Large intestine (tissue), 3 donors: ENCODE measurements at regions not wholly inside any gene's neighbourhood (a gene's known extent, or its start where the extent isn't known, plus 50 kb on each side); places are given as distances from the start of the nearest gene placed in this dataset.

Source experiments
- DNase-seq, 2 donors: peaks; one replicate each; pipeline versions ENCODE4 v3.0.0 to v3.0.0-alpha.2; 2013
- H3K27ac ChIP-seq: one replicate; pipeline ENCODE4 v1.5.1; 2013; ENCODE audit warnings: low read length
- H3K27me3 ChIP-seq: 2 replicates; pipeline ENCODE4 v1.6.1; 2013; ENCODE audit warnings: low read length; ENCODE audit not compliant: control insufficient read depth, insufficient read depth
- H3K36me3 ChIP-seq: 2 replicates; pipeline ENCODE4 v1.6.1; 2013; ENCODE audit warnings: low read length; ENCODE audit not compliant: control insufficient read depth, insufficient read depth
- H3K4me1 ChIP-seq: one replicate; pipeline ENCODE4 v1.6.1; 2013; ENCODE audit warnings: low read length; ENCODE audit not compliant: control insufficient read depth, insufficient read depth
- H3K4me3 ChIP-seq: one replicate; pipeline ENCODE4 v1.5.1; 2013; ENCODE audit warnings: low read length
- H3K9me3 ChIP-seq: one replicate; pipeline ENCODE4 v1.6.1; 2013; ENCODE audit warnings: mild to moderate bottlenecking, low read depth, low read length, moderate library complexity; ENCODE audit not compliant: control insufficient read depth
- WGBS: methylation state at CpG from one replicate; pipeline ENCODE4 v1.1.5; 2013; ENCODE audit warnings: low lambda C conversion rate; ENCODE audit not compliant: insufficient coverage; 5-methylcytosine and 5-hydroxymethylcytosine counted together

DNA sequence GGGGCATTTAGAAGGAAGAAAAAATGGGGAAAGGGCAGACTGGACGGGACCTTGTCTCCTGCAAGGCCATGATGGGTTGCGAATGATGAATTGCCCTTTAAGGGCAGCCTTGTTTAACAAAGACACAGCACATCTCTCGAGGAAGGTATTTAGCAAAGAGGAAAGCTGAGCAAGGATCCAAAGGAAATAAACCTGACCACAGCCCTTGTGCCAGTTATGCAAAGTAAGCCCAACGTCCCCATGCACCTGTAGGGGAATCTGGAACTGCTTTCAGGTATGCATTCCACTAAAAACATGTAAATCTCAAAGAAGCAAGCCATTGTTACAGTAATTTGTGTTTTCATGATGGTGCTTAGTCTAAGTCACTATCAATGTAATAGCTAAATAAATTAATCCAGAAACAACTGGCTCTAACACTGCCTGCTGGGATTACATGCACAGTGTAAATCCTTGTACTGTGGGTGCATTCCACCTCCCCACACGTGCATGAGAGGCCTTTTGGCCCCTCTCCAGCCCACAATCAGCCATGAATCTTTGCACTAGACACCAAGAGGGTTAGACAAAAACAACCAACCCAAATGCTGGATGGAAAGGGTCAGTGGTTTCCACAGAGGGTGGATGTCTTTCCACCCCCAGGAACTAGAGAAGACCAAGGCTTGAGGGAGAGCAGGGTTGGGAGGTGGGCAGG lies 228.8 kb upstream of the KAZN start:
- peaks cover 3% of the 10 kb centered on the region for H3K9me3 ChIP-seq
- H3K36me3 ChIP-seq, result no peaks in the 10 kb centered on the region
- 67% methylated on average over 1 of the region's 5 CpGs for WGBS
- DNase-seq, result no peak
- H3K4me1 ChIP-seq, result peaks cover 2% of the 10 kb centered on the region
- no peak overlapping the region for H3K4me3 ChIP-seq
- H3K27me3 ChIP-seq, result no peaks in the 10 kb centered on the region
- no peak overlapping the region for H3K27ac ChIP-seq

DNA sequence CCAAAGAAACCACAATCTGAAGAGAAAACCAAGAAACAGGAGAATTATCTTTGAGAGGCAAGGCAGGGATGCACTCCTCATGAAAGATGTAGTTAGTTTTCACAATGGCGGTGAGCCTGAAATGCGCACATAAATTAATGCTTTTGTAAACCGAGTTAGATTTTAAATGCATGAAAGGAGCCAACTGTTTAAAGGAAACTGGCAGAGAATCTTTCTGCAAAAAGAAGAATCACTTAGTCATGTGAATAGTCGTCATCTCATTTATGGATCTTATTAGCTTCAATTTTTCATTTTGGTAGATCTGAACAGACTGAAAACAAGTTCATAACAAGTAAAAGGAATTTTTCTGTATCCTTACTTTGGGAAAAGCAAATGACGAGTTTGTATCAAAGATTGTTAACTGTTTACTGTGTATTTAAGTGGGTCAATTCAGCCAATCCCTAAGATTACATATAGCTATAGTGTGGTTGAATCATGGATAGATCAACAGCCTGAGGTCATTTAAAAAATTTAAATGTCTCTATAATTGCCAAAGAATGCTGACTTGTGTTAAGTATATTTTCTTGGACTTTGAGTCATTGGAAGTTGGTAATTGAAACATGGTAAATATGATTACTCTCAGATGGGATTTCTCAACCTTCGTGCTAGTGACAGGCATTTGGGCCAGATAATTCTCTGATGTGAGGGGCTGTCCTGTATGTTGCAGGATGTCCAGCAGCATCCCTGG lies 226.6 kb upstream of the KAZN start:
- H3K27me3 ChIP-seq, result no peaks in the 10 kb centered on the region
- no peak overlapping the region for H3K27ac ChIP-seq
- H3K36me3 ChIP-seq, result no peaks in the 10 kb centered on the region
- WGBS, result 82% methylated on average over 5 of the region's 6 CpGs
- DNase-seq, result no peak
- no peaks in the 10 kb centered on the region for H3K9me3 ChIP-seq
- H3K4me3 ChIP-seq, result no peak overlapping the region
- H3K4me1 ChIP-seq, result no peaks in the 10 kb centered on the region

- WGBS, result 89% methylated on average over 3 of the region's 5 CpGs
- no peak overlapping the region for H3K4me3 ChIP-seq
- H3K27ac ChIP-seq, result no peak overlapping the region
- H3K36me3 ChIP-seq, result no peaks in the 10 kb centered on the region
- no peak for DNase-seq
- H3K9me3 ChIP-seq, result no peaks in the 10 kb centered on the region
- no peaks in the 10 kb centered on the region for H3K4me1 ChIP-seq
- no peaks in the 10 kb centered on the region for H3K27me3 ChIP-seq
Observed at GRCh38 chr1:14372526-14372925, 226.0 kb upstream of the KAZN start.

GRCh38 chr1:14373081-14373758 lies 225.3 kb upstream of the KAZN start:
- Histone ChIP-seq H3K27ac (no peak overlapping the region), H3K4me1 (no peaks in the 10 kb centered on the region), H3K27me3 (no peaks in the 10 kb centered on the region), H3K36me3 (no peaks in the 10 kb centered on the region), H3K9me3 (no peaks in the 10 kb centered on the region), H3K4me3 (no peak overlapping the region)
- no CpG with 5 or more reads among the region's 2 CpGs for WGBS
- DNase-seq, result no peak

DNA sequence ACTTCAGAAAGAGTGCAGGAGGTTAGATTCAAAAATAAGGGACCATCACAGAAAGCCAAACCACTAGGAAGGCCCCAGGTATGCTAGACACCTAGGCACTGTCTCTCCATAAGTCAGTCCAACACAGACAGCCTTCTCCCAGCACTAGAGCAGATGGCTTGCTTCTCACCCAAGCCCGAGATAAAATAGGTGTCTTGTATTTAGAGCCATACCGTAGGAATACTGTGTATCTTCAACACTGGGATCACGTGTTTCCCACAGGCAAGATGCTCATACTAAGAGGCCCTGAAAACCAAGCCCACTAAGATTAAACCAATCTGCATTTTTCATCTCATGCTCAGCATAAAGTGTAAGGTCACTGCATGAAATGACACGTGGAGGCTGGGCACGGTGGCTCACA lies 223.3 kb upstream of the KAZN start:
- WGBS, result no CpG with 5 or more reads among the region's 5 CpGs
- no peak overlapping the region for H3K27ac ChIP-seq

DNA sequence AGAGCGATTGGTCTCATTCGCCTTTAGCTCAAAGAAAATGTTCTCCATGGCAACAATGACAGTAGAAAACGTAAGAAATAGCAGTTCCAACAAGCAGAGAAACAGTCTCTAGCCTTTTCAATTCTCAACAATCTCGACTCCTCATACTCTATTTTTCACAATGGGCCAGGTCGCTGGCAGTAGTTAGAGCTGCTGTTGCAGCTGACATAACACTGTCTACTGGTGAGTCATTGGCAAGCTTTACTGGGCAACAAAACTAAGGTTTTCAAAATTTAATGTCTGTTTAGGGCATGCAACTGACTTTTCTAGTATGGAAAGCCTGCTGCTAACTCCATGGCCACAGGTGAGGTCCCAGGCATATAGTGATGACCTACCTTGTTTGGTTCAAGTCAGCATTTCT lies 221.1 kb upstream of the KAZN start:
- no peaks in the 10 kb centered on the region for H3K36me3 ChIP-seq
- H3K9me3 ChIP-seq, result peaks cover 6% of the 10 kb centered on the region
- no peak for DNase-seq
- H3K27ac ChIP-seq, result no peak overlapping the region
- no peaks in the 10 kb centered on the region for H3K27me3 ChIP-seq
- WGBS, result 93% methylated on average over 5 of the region's 5 CpGs
- no peaks in the 10 kb centered on the region for H3K4me1 ChIP-seq
- no peak overlapping the region for H3K4me3 ChIP-seq

More for the DNA sequence above, 223.3 kb upstream of the KAZN start:
- Histone ChIP-seq H3K4me1 (no peaks in the 10 kb centered on the region), H3K4me3 (no peak overlapping the region), H3K36me3 (no peaks in the 10 kb centered on the region), H3K9me3 (no peaks in the 10 kb centered on the region), H3K27me3 (no peaks in the 10 kb centered on the region)
- DNase-seq, result no peak

- 54% methylated on average over 1 of the region's 1 CpG for WGBS
- no peak for DNase-seq
- H3K27ac ChIP-seq, result no peak overlapping the region
Observed at GRCh38 chr1:14380408-14380807, 218.1 kb upstream of the KAZN start.

GRCh38 chr1:14390816-14391215 lies 207.7 kb upstream of the KAZN start:
- Histone ChIP-seq H3K9me3 (no peaks in the 10 kb centered on the region), H3K36me3 (no peaks in the 10 kb centered on the region), H3K27me3 (no peaks in the 10 kb centered on the region), H3K27ac (no peak overlapping the region), H3K4me1 (no peaks in the 10 kb centered on the region), H3K4me3 (no peak overlapping the region)
- no peak for DNase-seq
- no CpG with 5 or more reads among the region's 1 CpG for WGBS

More at GRCh38 chr1:14380408-14380807, 218.1 kb upstream of the KAZN start:
- no peak overlapping the region for H3K4me3 ChIP-seq
- no peaks in the 10 kb centered on the region for H3K4me1 ChIP-seq
- no peaks in the 10 kb centered on the region for H3K36me3 ChIP-seq
- peaks cover 6% of the 10 kb centered on the region for H3K9me3 ChIP-seq
- H3K27me3 ChIP-seq, result no peaks in the 10 kb centered on the region

DNA sequence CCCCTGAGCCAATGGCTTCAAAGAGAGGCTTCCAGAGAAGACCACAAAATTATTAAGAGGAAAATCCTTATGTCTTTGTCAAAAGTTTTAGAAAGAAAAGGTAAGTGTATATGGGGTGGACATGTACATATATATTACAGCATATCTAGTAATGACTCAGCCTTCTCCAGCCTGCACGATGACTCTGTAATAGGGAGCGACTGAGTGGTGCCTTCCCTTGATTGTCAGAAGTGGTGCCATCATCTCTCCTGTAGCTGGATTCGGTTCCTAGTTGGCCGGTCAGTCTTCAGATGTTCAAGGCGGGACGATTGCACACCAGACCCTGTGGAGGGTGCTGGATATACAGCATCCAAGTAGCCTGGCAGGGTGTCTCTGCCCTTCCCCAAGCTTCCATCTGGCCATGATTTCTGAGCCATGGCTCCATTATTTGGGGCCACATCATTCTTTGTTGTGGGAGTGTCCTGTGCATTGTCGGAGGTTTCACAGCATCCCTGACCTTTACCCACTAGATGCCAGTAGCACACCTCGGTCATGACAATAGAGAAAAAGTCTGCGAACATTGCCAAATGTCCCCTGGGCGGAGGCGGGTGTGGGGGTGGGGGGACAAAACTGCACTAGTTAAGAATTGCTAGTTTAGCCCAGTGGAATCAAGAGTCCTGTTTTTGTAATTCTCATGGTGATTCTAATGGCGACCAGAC lies 206.2 kb upstream of the KAZN start:
- WGBS, result no CpG with 5 or more reads among the region's 12 CpGs
- Histone ChIP-seq H3K4me3 (no peak overlapping the region), H3K4me1 (no peaks in the 10 kb centered on the region), H3K27me3 (no peaks in the 10 kb centered on the region), H3K27ac (no peak overlapping the region), H3K9me3 (no peaks in the 10 kb centered on the region), H3K36me3 (no peaks in the 10 kb centered on the region)
- no peak for DNase-seq

DNA sequence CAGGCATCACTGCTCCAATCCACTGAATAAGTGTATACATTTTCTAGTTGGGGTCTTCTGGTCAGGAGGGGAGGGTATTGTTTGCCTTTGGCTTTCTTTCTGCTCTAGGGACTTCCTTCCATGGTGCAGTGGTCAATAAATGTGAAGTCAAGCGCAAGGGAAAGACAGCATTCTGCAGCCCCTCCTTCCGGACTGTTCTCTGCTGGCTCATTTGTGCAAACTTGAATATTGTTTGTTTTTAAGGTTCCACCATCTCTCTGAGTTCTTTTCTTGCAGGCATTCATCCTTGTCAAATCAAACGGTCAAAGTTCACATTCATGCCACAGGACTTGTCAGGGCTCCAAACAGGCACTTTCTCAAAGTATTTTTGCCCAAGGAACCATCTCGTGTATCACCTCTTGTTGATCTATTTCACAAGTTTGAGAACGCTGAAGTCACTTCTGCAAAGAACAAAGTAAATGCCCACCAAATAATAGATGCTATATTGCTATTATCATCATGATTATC lies 205.6 kb upstream of the KAZN start:
- WGBS, result 67% methylated on average over 1 of the region's 5 CpGs

More for the DNA sequence above, 205.6 kb upstream of the KAZN start:
- no peak for DNase-seq
- Histone ChIP-seq H3K4me1 (no peaks in the 10 kb centered on the region), H3K4me3 (no peak overlapping the region), H3K9me3 (no peaks in the 10 kb centered on the region), H3K27ac (no peak overlapping the region), H3K27me3 (no peaks in the 10 kb centered on the region), H3K36me3 (no peaks in the 10 kb centered on the region)
